Lower lobe of right lung (tissue), 2 donors: ENCODE measurements at regions not wholly inside any gene's neighbourhood (a gene's known extent, or its start where the extent isn't known, plus 50 kb on each side); places are given as distances from the start of the nearest gene placed in this dataset.

Source experiments
- ATAC-seq, 2 donors: fragments of 200-7000 bp; cut with Tn5 transposase; one replicate each; pipeline ENCODE4 v1.9.1; 2020 to 2022; ENCODE audit warnings: mild to moderate bottlenecking in 2 of 2, moderate library complexity in 2 of 2
- DNase-seq: peaks from one replicate; pipeline ENCODE4 v3.0.0-alpha.2; 2020
- H3K27ac ChIP-seq: fragments of 200-600 bp; one replicate; pipeline ENCODE4 v1.8.0; 2022
- H3K27me3 ChIP-seq: fragments of 200-600 bp; one replicate; pipeline ENCODE4 v1.8.0; 2022; ENCODE audit warnings: low read depth
- H3K36me3 ChIP-seq: fragments of 200-600 bp; one replicate; pipeline ENCODE4 v1.8.0; 2022; ENCODE audit warnings: mild to moderate bottlenecking
- H3K4me1 ChIP-seq: fragments of 200-600 bp; one replicate; pipeline ENCODE4 v1.8.0; 2022
- H3K4me3 ChIP-seq: fragments of 200-600 bp; one replicate; pipeline ENCODE4 v1.8.0; 2022; ENCODE audit warnings: mild to moderate bottlenecking
- H3K9me3 ChIP-seq: fragments of 200-600 bp; one replicate; pipeline ENCODE4 v1.8.0; 2022
- intact Hi-C: fragments of 100-400 bp; cut with DNase I; formaldehyde crosslinking; loops from one replicate; pipeline ENCODE4 v1.11.0; 2022
- TF ChIP-seq, protein P1 (sequence below): fragments of 200-600 bp; IDR thresholded peaks from one replicate; pipeline ENCODE4 v1.8.0; 2022; ENCODE audit warnings: antibody characterized with exemption, mild to moderate bottlenecking
- donor health status: DM: no; HTN: yes; CAD: no; lungs with severe emphysema.

- no peak overlapping the region for H3K27ac ChIP-seq
Measured at GRCh38 chr2:15766911-15767597, 173.3 kb upstream of the MYCN start.

DNA sequence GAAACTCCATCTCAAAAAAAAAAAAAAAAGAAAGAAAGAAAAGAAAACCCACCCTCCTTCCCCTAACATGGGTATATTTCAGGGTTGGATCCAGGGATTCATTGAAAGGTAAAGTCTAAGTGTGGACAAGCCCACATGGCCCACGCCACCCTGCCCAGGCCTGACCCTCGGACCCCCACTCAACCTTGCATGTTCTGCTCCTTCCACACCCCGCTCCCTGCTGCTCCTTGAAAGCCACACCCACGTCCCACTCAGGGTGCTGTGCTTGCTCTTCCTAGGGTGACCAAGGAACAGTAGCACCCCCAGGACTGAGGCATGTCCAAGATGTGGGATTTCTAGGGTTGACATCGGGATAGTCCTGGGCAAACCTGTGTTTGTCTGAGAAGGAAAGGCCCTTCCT is 172.7 kb upstream of the MYCN start:
- intact Hi-C loops: no loop called here
- TF ChIP-seq, protein P1, sequence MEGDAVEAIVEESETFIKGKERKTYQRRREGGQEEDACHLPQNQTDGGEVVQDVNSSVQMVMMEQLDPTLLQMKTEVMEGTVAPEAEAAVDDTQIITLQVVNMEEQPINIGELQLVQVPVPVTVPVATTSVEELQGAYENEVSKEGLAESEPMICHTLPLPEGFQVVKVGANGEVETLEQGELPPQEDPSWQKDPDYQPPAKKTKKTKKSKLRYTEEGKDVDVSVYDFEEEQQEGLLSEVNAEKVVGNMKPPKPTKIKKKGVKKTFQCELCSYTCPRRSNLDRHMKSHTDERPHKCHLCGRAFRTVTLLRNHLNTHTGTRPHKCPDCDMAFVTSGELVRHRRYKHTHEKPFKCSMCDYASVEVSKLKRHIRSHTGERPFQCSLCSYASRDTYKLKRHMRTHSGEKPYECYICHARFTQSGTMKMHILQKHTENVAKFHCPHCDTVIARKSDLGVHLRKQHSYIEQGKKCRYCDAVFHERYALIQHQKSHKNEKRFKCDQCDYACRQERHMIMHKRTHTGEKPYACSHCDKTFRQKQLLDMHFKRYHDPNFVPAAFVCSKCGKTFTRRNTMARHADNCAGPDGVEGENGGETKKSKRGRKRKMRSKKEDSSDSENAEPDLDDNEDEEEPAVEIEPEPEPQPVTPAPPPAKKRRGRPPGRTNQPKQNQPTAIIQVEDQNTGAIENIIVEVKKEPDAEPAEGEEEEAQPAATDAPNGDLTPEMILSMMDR: no peak
- Histone ChIP-seq H3K4me1 (no peaks in the 10 kb centered on the region), H3K36me3 (no peaks in the 10 kb centered on the region), H3K4me3 (no peak overlapping the region), H3K9me3 (no peaks in the 10 kb centered on the region), H3K27me3 (no peaks in the 10 kb centered on the region), H3K27ac (no peak overlapping the region)
- DNase-seq: no peak
- no peak for ATAC-seq

More at GRCh38 chr2:15766911-15767597, 173.3 kb upstream of the MYCN start:
- Histone ChIP-seq H3K36me3 (no peaks in the 10 kb centered on the region), H3K27me3 (no peaks in the 10 kb centered on the region), H3K4me1 (no peaks in the 10 kb centered on the region), H3K4me3 (no peak overlapping the region), H3K9me3 (no peaks in the 10 kb centered on the region)
- no peak for ATAC-seq
- DNase-seq: no peak
- TF ChIP-seq, protein P1: no peak
- intact Hi-C loops: no loop called here

DNA sequence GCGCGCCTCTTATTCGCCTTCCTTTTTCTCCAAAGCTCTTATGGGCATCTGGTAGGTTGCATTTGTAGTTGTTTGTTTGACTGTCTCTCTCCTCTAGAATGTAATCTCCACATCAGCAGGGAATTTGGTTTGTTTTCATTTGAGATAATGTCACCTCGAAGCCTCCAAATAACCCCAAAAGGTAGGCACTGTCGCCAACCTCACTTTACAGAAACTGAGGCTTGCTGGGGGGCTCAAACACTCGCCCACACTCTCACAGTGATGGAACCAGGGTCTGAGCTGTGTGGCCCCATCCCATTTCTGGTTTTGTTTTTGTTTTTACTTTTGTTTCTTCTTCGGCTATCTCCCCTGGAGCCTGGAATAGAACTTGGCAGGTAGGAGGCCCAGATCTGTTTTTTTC is 172.2 kb upstream of the MYCN start:
- DNase-seq (no peak), ATAC-seq (no peak)
- intact Hi-C loops: no loop called here

DNA sequence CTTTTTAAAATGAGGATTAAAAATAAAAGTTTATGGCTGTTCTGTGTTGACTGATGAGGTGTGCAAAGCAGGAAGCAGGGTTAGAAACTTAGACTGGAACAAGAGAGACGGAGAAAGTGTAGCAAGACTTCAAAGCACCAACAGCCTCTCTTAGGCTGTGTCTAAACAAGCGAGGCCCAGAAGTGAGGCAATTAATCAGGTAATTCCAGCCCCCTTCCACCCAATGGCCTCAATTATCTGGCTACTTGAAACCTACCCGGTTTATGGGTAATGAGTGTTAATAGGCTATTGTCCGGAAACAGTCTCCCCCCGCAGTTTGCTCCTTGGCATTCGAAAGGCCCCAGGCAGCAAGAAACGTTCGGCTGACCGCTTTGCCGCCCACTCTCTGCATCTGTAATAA is 171.7 kb upstream of the MYCN start:
- TF ChIP-seq, protein P1: no peak
- H3K4me3 ChIP-seq: no peak overlapping the region
- intact Hi-C loops: no loop called here
- H3K4me1 ChIP-seq: no peaks in the 10 kb centered on the region
- DNase-seq: no peak
- H3K36me3 ChIP-seq: no peaks in the 10 kb centered on the region
- H3K27me3 ChIP-seq: no peaks in the 10 kb centered on the region
- no peak overlapping the region for H3K27ac ChIP-seq
- ATAC-seq: no peak
- H3K9me3 ChIP-seq: no peaks in the 10 kb centered on the region

More for the DNA sequence above, 172.2 kb upstream of the MYCN start:
- Histone ChIP-seq H3K4me1 (no peaks in the 10 kb centered on the region), H3K4me3 (no peak overlapping the region), H3K9me3 (no peaks in the 10 kb centered on the region), H3K27me3 (no peaks in the 10 kb centered on the region), H3K36me3 (no peaks in the 10 kb centered on the region), H3K27ac (no peak overlapping the region)
- TF ChIP-seq, protein P1: no peak

- no peaks in the 10 kb centered on the region for H3K9me3 ChIP-seq
- TF ChIP-seq, protein P1: no peak
- H3K36me3 ChIP-seq: no peaks in the 10 kb centered on the region
- no peak for DNase-seq
- H3K4me3 ChIP-seq: no peak overlapping the region
- no peak for ATAC-seq
- H3K27me3 ChIP-seq: no peaks in the 10 kb centered on the region
- no peak overlapping the region for H3K27ac ChIP-seq
- intact Hi-C loops: no loop called here
- no peaks in the 10 kb centered on the region for H3K4me1 ChIP-seq
Measured at GRCh38 chr2:15769235-15769634, 171.1 kb upstream of the MYCN start.
